Tibial artery (tissue), 4 donors: ENCODE measurements at regions not wholly inside any gene's neighbourhood (a gene's known extent, or its start where the extent isn't known, plus 50 kb on each side); places are given as distances from the start of the nearest gene placed in this dataset.
"Not testable (repeated sequence)": the region's sequence is repeated elsewhere in the genome, so short reads cannot be mapped to it uniquely, and the experiment has no call there.

Source experiments
- DNase-seq, 2 donors: peaks; one replicate each; pipeline ENCODE4 v3.0.0-alpha.2; 2019
- H3K27ac ChIP-seq, 2 donors: fragments of 200-600 bp; sonication (generic) in 1 of 2; 1 replicate in 1 of 2; 2 replicates in 1 of 2; pipeline ENCODE4 v1.5.1; 2018 to 2019; ENCODE audit warnings: mild to moderate bottlenecking in 1 of 2
- H3K27me3 ChIP-seq, 2 donors: fragments of 200-600 bp; sonication (generic) in 1 of 2; one replicate each; pipeline versions ENCODE4 v1.5.1 to v1.6.0; 2016 to 2019
- H3K36me3 ChIP-seq, 3 donors: fragments of 200-600 bp; sonication (generic) in 2 of 3; one replicate each; pipeline ENCODE4 v1.5.1; 2016 to 2019; ENCODE audit warnings: mild to moderate bottlenecking in 2 of 3
- H3K4me1 ChIP-seq, 4 donors: fragments of 200-600 bp; sonication (generic) in 2 of 4; 1 replicate in 3 of 4; 2 replicates in 1 of 4; pipeline ENCODE4 v1.5.1; 2016 to 2019
- H3K4me3 ChIP-seq, 2 donors: fragments of 200-600 bp; sonication (generic) in 1 of 2; 1 replicate in 1 of 2; 2 replicates in 1 of 2; pipeline ENCODE4 v1.5.1; 2018 to 2019; ENCODE audit warnings: mild to moderate bottlenecking in 2 of 2
- H3K9me3 ChIP-seq, 3 donors: fragments of 200-600 bp; sonication (generic) in 1 of 3; one replicate each; pipeline ENCODE4 v1.5.1; 2016 to 2019
- CTCF ChIP-seq, 2 experiments: fragments of 200-600 bp in 1 of 2; fragments of 450-650 bp in 1 of 2; IDR thresholded peaks; one replicate each; pipeline ENCODE4 v1.5.1; 2017 to 2019; ENCODE audit warnings: antibody characterized with exemption in 2 of 2, mild to moderate bottlenecking in 1 of 2, moderate library complexity in 1 of 2
- intact Hi-C: fragments of 100-400 bp; cut with DNase I; formaldehyde crosslinking; loops from one replicate; pipeline ENCODE4 v1.15.0; 2023; ENCODE audit warnings: low total_unique reads

GRCh38 chr20:54794874-54795273 lies 319.5 kb downstream of the DOK5 start:
- intact Hi-C loops = no loop called here
- Histone ChIP-seq H3K27ac (no peak overlapping the region), H3K9me3 (no peaks in the 10 kb centered on the region), H3K36me3 (no peaks in the 10 kb centered on the region), H3K27me3 (no peaks in the 10 kb centered on the region), H3K4me3 (no peak overlapping the region), H3K4me1 (no peaks in the 10 kb centered on the region)
- TF ChIP-seq CTCF (IDR thresholded peaks at IDR 0.05) = no peak
- no peak for DNase-seq

- DNase-seq = no peak
- Histone ChIP-seq H3K36me3 (no peaks in the 10 kb centered on the region), H3K4me1 (no peaks in the 10 kb centered on the region), H3K4me3 (no peak overlapping the region), H3K27me3 (no peaks in the 10 kb centered on the region), H3K27ac (no peak overlapping the region), H3K9me3 (no peaks in the 10 kb centered on the region)
- intact Hi-C loops = no loop called here
- no peak for TF ChIP-seq CTCF (IDR thresholded peaks at IDR 0.05)
Measured at GRCh38 chr20:54794110-54794509, 318.7 kb downstream of the DOK5 start.

DNA sequence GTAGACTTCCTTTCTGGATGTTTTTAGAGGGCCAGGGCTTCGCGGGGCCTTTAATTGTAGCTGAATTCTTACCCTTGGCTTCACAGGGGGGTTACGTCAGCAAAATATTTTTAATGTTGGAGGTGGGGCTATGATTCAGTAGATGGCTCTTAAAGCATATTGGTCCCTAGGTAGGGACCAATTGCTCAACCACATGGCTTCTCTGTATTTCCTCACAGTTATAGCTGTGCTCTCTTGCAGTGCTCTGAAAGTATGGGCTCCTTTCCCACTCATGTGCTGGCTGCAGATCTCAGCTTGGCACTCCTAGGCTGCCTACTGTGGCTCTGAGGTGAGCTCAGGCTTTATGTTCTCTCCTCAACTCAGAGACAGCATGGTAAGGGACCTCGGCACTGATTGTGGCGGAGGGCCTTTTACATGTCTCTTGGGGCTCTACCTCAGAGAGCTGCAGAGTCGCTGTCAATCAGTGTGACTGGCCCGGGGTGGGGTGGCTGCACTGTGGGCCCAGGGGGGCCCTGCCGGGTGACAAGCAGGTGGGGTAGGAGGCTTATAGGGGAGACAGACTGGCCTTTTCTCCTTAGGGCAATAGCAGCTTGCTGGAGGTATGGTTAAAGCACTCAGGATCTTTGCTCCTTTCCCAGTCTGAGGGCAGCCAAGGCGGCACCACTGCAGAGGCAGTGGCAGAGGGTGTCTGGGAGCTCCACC lies 318.0 kb downstream of the DOK5 start:
- TF ChIP-seq CTCF (IDR thresholded peaks at IDR 0.05) = no peak
- H3K27me3 ChIP-seq = no peaks in the 10 kb centered on the region
- no peaks in the 10 kb centered on the region for H3K4me1 ChIP-seq
- intact Hi-C loops = no loop called here
- H3K27ac ChIP-seq = no peak overlapping the region
- no peak for DNase-seq
- no peak overlapping the region for H3K4me3 ChIP-seq
- no peaks in the 10 kb centered on the region for H3K36me3 ChIP-seq
- H3K9me3 ChIP-seq = no peaks in the 10 kb centered on the region

GRCh38 chr20:54792688-54793087 lies 317.3 kb downstream of the DOK5 start:
- no peak overlapping the region for H3K4me3 ChIP-seq

DNA sequence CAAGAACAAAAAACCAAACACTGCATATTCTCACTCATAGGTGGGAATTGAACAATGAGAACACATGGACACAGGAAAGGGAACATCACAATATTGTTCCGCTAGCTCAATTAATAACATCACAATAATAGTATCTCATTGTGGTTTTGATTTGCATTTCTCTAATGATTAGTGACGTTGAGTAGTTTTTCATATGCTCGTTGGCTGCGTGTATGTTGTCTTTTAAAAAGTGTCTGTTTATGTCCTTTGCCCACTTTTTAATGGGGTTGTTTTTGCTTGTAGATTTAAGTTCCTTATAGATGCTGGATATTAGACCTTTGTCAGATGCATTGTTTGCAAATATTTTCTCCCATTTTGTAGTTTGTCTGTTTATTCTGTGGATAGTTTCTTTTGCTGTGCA lies 312.9 kb downstream of the DOK5 start:
- H3K9me3 ChIP-seq, H3K4me1 ChIP-seq, H3K36me3 ChIP-seq, H3K27me3 ChIP-seq, H3K4me3 ChIP-seq, DNase-seq, intact Hi-C loops, H3K27ac ChIP-seq: not testable (repeated sequence)

More at GRCh38 chr20:54792688-54793087, 317.3 kb downstream of the DOK5 start:
- H3K27ac ChIP-seq = no peak overlapping the region
- H3K9me3 ChIP-seq = no peaks in the 10 kb centered on the region
- no peak for DNase-seq
- H3K36me3 ChIP-seq = no peaks in the 10 kb centered on the region
- intact Hi-C loops = no loop called here
- no peaks in the 10 kb centered on the region for H3K27me3 ChIP-seq
- no peaks in the 10 kb centered on the region for H3K4me1 ChIP-seq
- TF ChIP-seq CTCF (IDR thresholded peaks at IDR 0.05) = no peak

GRCh38 chr20:54782758-54783157 lies 307.4 kb downstream of the DOK5 start:
- H3K9me3 ChIP-seq, intact Hi-C loops, H3K4me1 ChIP-seq, H3K27me3 ChIP-seq, H3K36me3 ChIP-seq, H3K27ac ChIP-seq, H3K4me3 ChIP-seq, DNase-seq: not testable (repeated sequence)

DNA sequence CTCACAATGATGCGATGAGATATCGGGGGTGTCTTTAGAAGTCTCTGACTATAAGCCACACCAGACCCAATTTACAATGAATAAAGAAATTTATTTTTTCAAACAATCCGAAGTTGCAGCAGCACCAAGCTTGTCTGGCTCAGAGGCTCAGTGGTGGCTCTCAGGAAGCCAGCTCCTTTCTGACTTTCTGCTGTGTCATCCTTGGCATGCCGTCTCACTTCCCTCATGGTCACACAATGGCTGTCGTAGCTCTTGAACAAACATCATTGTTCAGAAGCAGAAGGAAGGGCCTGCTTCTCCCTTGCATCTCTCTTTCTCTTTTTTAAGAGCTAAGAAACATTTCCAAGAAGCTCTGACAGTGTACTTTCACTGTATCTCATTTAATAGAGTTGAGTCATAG lies 299.0 kb downstream of the DOK5 start:
- Histone ChIP-seq H3K36me3 (no peaks in the 10 kb centered on the region), H3K27ac (no peak overlapping the region), H3K4me3 (no peak overlapping the region), H3K4me1 (no peaks in the 10 kb centered on the region), H3K27me3 (no peaks in the 10 kb centered on the region), H3K9me3 (no peaks in the 10 kb centered on the region)
- DNase-seq = no peak
- TF ChIP-seq CTCF (IDR thresholded peaks at IDR 0.05) = no peak
- intact Hi-C loops = no loop called here
